Mesendoderm (in vitro differentiated cells): ENCODE measurements at regions not wholly inside any gene's neighbourhood (a gene's known extent, or its start where the extent isn't known, plus 50 kb on each side); places are given as distances from the start of the nearest gene placed in this dataset.
"Not testable (repeated sequence)": the region's sequence is repeated elsewhere in the genome, so short reads cannot be mapped to it uniquely, and the experiment has no call there.

Experiments
- DNase-seq: peaks from one replicate; pipeline ENCODE4 v3.0.0; 2013
- H2AK5ac ChIP-seq: 2 replicates; pipeline ENCODE4 v1.6.1; 2013; ENCODE audit warnings: low read length, inconsistent platforms
- H2BK120ac ChIP-seq: 2 replicates; pipeline ENCODE4 v1.6.1; 2013; ENCODE audit warnings: low read depth, mild to moderate bottlenecking, low read length, moderate library complexity, mixed read lengths
- H2BK15ac ChIP-seq: replicated peaks from 2 replicates; pipeline ENCODE4 v1.6.1; 2013; ENCODE audit warnings: low read depth, mild to moderate bottlenecking, moderate library complexity
- H2BK5ac ChIP-seq: 2 replicates; pipeline ENCODE4 v1.6.1; 2013; ENCODE audit warnings: low read length, inconsistent platforms
- H3K18ac ChIP-seq: 2 replicates; pipeline ENCODE4 v1.6.1; 2013; ENCODE audit warnings: mild to moderate bottlenecking, low read length, mixed read lengths
- H3K23ac ChIP-seq: one replicate; pipeline ENCODE4 v1.6.1; 2013; ENCODE audit warnings: low read length
- H3K27ac ChIP-seq: 2 replicates; pipeline ENCODE4 v1.5.1; 2013; ENCODE audit warnings: low read depth, mild to moderate bottlenecking, inconsistent platforms, low read length, moderate library complexity
- H3K27me3 ChIP-seq: 2 replicates; pipeline ENCODE4 v1.6.1; 2013; ENCODE audit warnings: low read length, control low read depth, mild to moderate bottlenecking, inconsistent platforms; ENCODE audit not compliant: insufficient read depth, poor library complexity
- H3K36me3 ChIP-seq: 2 replicates; pipeline ENCODE4 v1.6.1; 2013; ENCODE audit warnings: low read length, inconsistent platforms; ENCODE audit not compliant: control insufficient read depth, insufficient read depth
- H3K4ac ChIP-seq: one replicate; pipeline ENCODE4 v1.6.1; 2013; ENCODE audit warnings: low read depth, mild to moderate bottlenecking, low read length, moderate library complexity
- H3K4me1 ChIP-seq: 2 replicates; pipeline ENCODE4 v1.6.1; 2013; ENCODE audit warnings: low read depth, low read length, inconsistent platforms; ENCODE audit not compliant: control insufficient read depth
- H3K4me2 ChIP-seq: 2 replicates; pipeline ENCODE4 v1.6.1; 2013; ENCODE audit warnings: low read length
- H3K4me3 ChIP-seq: 2 replicates; pipeline ENCODE4 v1.5.1; 2013; ENCODE audit warnings: mild to moderate bottlenecking, low read length
- H3K56ac ChIP-seq: one replicate; pipeline ENCODE4 v1.6.1; 2013; ENCODE audit warnings: low read length
- H3K79me1 ChIP-seq: 2 replicates; pipeline ENCODE4 v1.6.1; 2013; ENCODE audit warnings: low read length, inconsistent platforms
- H3K79me2 ChIP-seq: 2 replicates; pipeline ENCODE4 v1.6.1; 2013; ENCODE audit warnings: mild to moderate bottlenecking, low read length; ENCODE audit not compliant: control insufficient read depth, insufficient read depth
- H3K9ac ChIP-seq: 2 replicates; pipeline ENCODE4 v1.6.1; 2013; ENCODE audit warnings: low read length, inconsistent platforms
- H4K5ac ChIP-seq: one replicate; pipeline ENCODE4 v1.6.1; 2013; ENCODE audit warnings: low read length
- H4K8ac ChIP-seq: one replicate; pipeline ENCODE4 v1.6.1; 2013; ENCODE audit warnings: low read depth, mild to moderate bottlenecking, control low read depth, low read length, moderate library complexity
- WGBS: extraction: QIAGEN DNeasy Blood & Tissue Kit; methylation state at CpG from one replicate; pipeline ENCODE4 v1.1.7; 2013; ENCODE audit warnings: low lambda C conversion rate, missing lambda C conversion rate; ENCODE audit not compliant: insufficient coverage; ENCODE audit errors: extremely low coverage; 5-methylcytosine and 5-hydroxymethylcytosine counted together

GRCh38 chr7:73244782-73245311 is 63.8 kb downstream of the NSUN5 start:
- H3K4me1 ChIP-seq, H3K18ac ChIP-seq, DNase-seq, H3K79me1 ChIP-seq, H3K9ac ChIP-seq, H3K27me3 ChIP-seq, H3K56ac ChIP-seq, H3K27ac ChIP-seq, H3K36me3 ChIP-seq, H2AK5ac ChIP-seq, H4K5ac ChIP-seq, H3K4me2 ChIP-seq, H3K4ac ChIP-seq, H2BK15ac ChIP-seq, H2BK120ac ChIP-seq, H3K79me2 ChIP-seq, H3K4me3 ChIP-seq, H4K8ac ChIP-seq, H2BK5ac ChIP-seq, H3K23ac ChIP-seq: not testable (repeated sequence)
- no CpG with 5 or more reads among the region's 16 CpGs for WGBS

- not testable (repeated sequence) for DNase-seq, H3K4me1 ChIP-seq
Measured at GRCh38 chr7:73234994-73235717, 73.5 kb downstream of the NSUN5 start.

GRCh38 chr7:73225745-73226144 is 82.9 kb downstream of the NSUN5 start:
- not testable (repeated sequence) for H3K4me3 ChIP-seq, H2BK120ac ChIP-seq, H3K79me2 ChIP-seq, H3K56ac ChIP-seq, H2AK5ac ChIP-seq, H2BK5ac ChIP-seq, H3K4me2 ChIP-seq, H3K27me3 ChIP-seq, H3K18ac ChIP-seq, H3K9ac ChIP-seq, H4K5ac ChIP-seq, H3K4me1 ChIP-seq, DNase-seq, H2BK15ac ChIP-seq, H4K8ac ChIP-seq, H3K23ac ChIP-seq, H3K79me1 ChIP-seq, H3K36me3 ChIP-seq, H3K27ac ChIP-seq, H3K4ac ChIP-seq
- no CpG with 5 or more reads among the region's 15 CpGs for WGBS

More at GRCh38 chr7:73234994-73235717, 73.5 kb downstream of the NSUN5 start:
- not testable (repeated sequence) for H3K79me1 ChIP-seq, H4K8ac ChIP-seq, H3K9ac ChIP-seq, H3K23ac ChIP-seq, H3K27ac ChIP-seq, H2BK15ac ChIP-seq, H3K36me3 ChIP-seq, H3K4me3 ChIP-seq, H3K27me3 ChIP-seq, H3K18ac ChIP-seq, H3K56ac ChIP-seq, H3K79me2 ChIP-seq, H2BK5ac ChIP-seq, H4K5ac ChIP-seq, H2BK120ac ChIP-seq, H3K4me2 ChIP-seq, H2AK5ac ChIP-seq, H3K4ac ChIP-seq
- no CpG with 5 or more reads among the region's 72 CpGs for WGBS

- no CpG with 5 or more reads among the region's 6 CpGs for WGBS
- not testable (repeated sequence) for H4K8ac ChIP-seq, H3K4me1 ChIP-seq, H2AK5ac ChIP-seq, H3K79me1 ChIP-seq, H3K18ac ChIP-seq, H3K79me2 ChIP-seq, H3K23ac ChIP-seq, DNase-seq, H3K4ac ChIP-seq, H2BK5ac ChIP-seq, H3K27ac ChIP-seq, H2BK15ac ChIP-seq, H3K36me3 ChIP-seq, H3K4me2 ChIP-seq, H3K56ac ChIP-seq, H3K4me3 ChIP-seq, H2BK120ac ChIP-seq, H3K9ac ChIP-seq, H4K5ac ChIP-seq, H3K27me3 ChIP-seq
Measured at GRCh38 chr7:73221724-73222123, 86.9 kb downstream of the NSUN5 start.

GRCh38 chr7:73220766-73221370 is 87.8 kb downstream of the NSUN5 start:
- not testable (repeated sequence) for H3K18ac ChIP-seq, H2AK5ac ChIP-seq, H3K27ac ChIP-seq, H2BK5ac ChIP-seq, H4K8ac ChIP-seq, H3K4ac ChIP-seq, H3K9ac ChIP-seq, H4K5ac ChIP-seq, H3K27me3 ChIP-seq, H3K4me2 ChIP-seq, DNase-seq, H2BK120ac ChIP-seq, H3K36me3 ChIP-seq, H3K23ac ChIP-seq, H3K56ac ChIP-seq, H2BK15ac ChIP-seq, H3K79me2 ChIP-seq, H3K4me1 ChIP-seq, H3K4me3 ChIP-seq, H3K79me1 ChIP-seq
- no CpG with 5 or more reads among the region's 6 CpGs for WGBS
